GM23338 (cell line): ENCODE measurements at regions not wholly inside any gene's neighbourhood (a gene's known extent, or its start where the extent isn't known, plus 50 kb on each side); places are given as distances from the start of the nearest gene placed in this dataset.

ENCODE experiments used
- ATAC-seq: fragments of 200-7000 bp; cut with Tn5 transposase; 3 replicates; pipeline ENCODE4 v1.9.1; 2020
- DNase-seq: peaks from one replicate; pipeline ENCODE4 v3.0.0-alpha.2; 2015; ENCODE audit warnings: low spot score
- H2AFZ ChIP-seq: fragments of 200-600 bp; sonication (generic); 2 replicates; pipeline ENCODE4 v1.8.0; 2016; ENCODE audit warnings: antibody characterized with exemption, mild to moderate bottlenecking, moderate library complexity
- H3F3A ChIP-seq: fragments of 200-600 bp; sonication (generic); replicated peaks from 2 replicates; pipeline ENCODE4 v1.8.0; 2017; ENCODE audit warnings: antibody characterized with exemption, mixed run types, low read depth
- H3K27ac ChIP-seq: fragments of 200-600 bp; sonication (generic); 2 replicates; pipeline ENCODE4 v1.6.1; 2016; ENCODE audit warnings: low read depth
- H3K27me3 ChIP-seq: fragments of 200-600 bp; sonication (generic); 2 replicates; pipeline ENCODE4 v1.8.0; 2016; ENCODE audit warnings: mild to moderate bottlenecking, mixed run types, moderate library complexity; ENCODE audit not compliant: insufficient read depth
- H3K36me3 ChIP-seq: fragments of 200-600 bp; sonication (generic); 2 replicates; pipeline ENCODE4 v1.8.0; 2016; ENCODE audit warnings: mild to moderate bottlenecking; ENCODE audit not compliant: insufficient read depth
- H3K4me1 ChIP-seq: fragments of 200-600 bp; sonication (generic); 2 replicates; pipeline ENCODE4 v1.8.0; 2016; ENCODE audit warnings: mild to moderate bottlenecking, moderate library complexity; ENCODE audit not compliant: insufficient read depth
- H3K4me2 ChIP-seq: fragments of 200-600 bp; sonication (generic); 2 replicates; pipeline ENCODE4 v1.7.1; 2017; ENCODE audit warnings: mixed run types
- H3K4me3 ChIP-seq: fragments of 200-600 bp; sonication (generic); 2 replicates; pipeline ENCODE4 v1.6.1; 2016; ENCODE audit warnings: mixed run types
- H3K79me2 ChIP-seq: fragments of 200-600 bp; sonication (generic); replicated peaks from 2 replicates; pipeline ENCODE4 v1.8.0; 2017; ENCODE audit warnings: mild to moderate bottlenecking; ENCODE audit not compliant: insufficient read depth
- H3K9me2 ChIP-seq: fragments of 200-600 bp; sonication (generic); 2 replicates; pipeline ENCODE4 v1.8.0; 2017; ENCODE audit not compliant: insufficient read depth
- H4K20me1 ChIP-seq: fragments of 200-600 bp; sonication (generic); replicated peaks from 2 replicates; pipeline ENCODE4 v1.8.0; 2017; ENCODE audit warnings: mild to moderate bottlenecking; ENCODE audit not compliant: insufficient read depth
- H3K27ac Mint-ChIP-seq: 2 replicates; pipeline ENCODE4 v1.8.0; 2020; ENCODE audit warnings: inconsistent platforms, mild to moderate bottlenecking, moderate library complexity, mixed read lengths
- H3K27me3 Mint-ChIP-seq: 3 replicates; pipeline ENCODE4 v1.8.0; 2022; ENCODE audit warnings: low read depth, mild to moderate bottlenecking, moderate library complexity, mixed read lengths, inconsistent platforms; ENCODE audit not compliant: insufficient read depth, poor library complexity
- H3K36me3 Mint-ChIP-seq: 3 replicates; pipeline ENCODE4 v1.8.0; 2021; ENCODE audit warnings: low read depth, mild to moderate bottlenecking, inconsistent platforms, moderate library complexity, mixed read lengths
- H3K4me1 Mint-ChIP-seq: 3 replicates; pipeline ENCODE4 v1.8.0; 2020; ENCODE audit warnings: mild to moderate bottlenecking, inconsistent platforms, mixed read lengths
- H3K4me3 Mint-ChIP-seq: 3 replicates; pipeline ENCODE4 v1.8.0; 2021; ENCODE audit warnings: moderate library complexity, mild to moderate bottlenecking, inconsistent platforms, mixed read lengths
- H3K9me3 Mint-ChIP-seq: 3 replicates; pipeline ENCODE4 v1.8.0; 2020; ENCODE audit warnings: moderate library complexity, mild to moderate bottlenecking, inconsistent platforms, mixed read lengths
- CREB1 ChIP-seq: fragments of 250-450 bp; sonication (Bioruptor Pico); IDR thresholded peaks from 2 replicates; pipeline ENCODE4 v1.5.0; 2020; ENCODE audit warnings: low read depth, mild to moderate bottlenecking, moderate library complexity
- EZH2 ChIP-seq: fragments of 200-600 bp; sonication (generic); IDR thresholded peaks from one replicate; pipeline ENCODE4 v1.8.0; 2017; ENCODE audit warnings: antibody characterized with exemption, mild to moderate bottlenecking, low read depth; ENCODE audit not compliant: unreplicated experiment
- EZH2phosphoT487 ChIP-seq: fragments of 200-600 bp; sonication (generic); IDR thresholded peaks from one replicate; pipeline ENCODE4 v1.8.1; 2018; ENCODE audit warnings: antibody characterized with exemption; ENCODE audit not compliant: unreplicated experiment
- JUNB ChIP-seq: IDR thresholded peaks from one replicate; pipeline ENCODE4 v1.6.1; 2016; ENCODE audit warnings: antibody characterized with exemption; ENCODE audit not compliant: unreplicated experiment
- NANOG ChIP-seq: IDR thresholded peaks from 2 replicates; pipeline ENCODE4 v1.6.1; 2016; ENCODE audit warnings: antibody characterized with exemption, borderline replicate concordance
- POLR2AphosphoS5 ChIP-seq: IDR thresholded peaks from 2 replicates; pipeline ENCODE4 v1.6.1; 2016; ENCODE audit warnings: antibody characterized with exemption, low read depth
- STAT1 ChIP-seq: IDR thresholded peaks from one replicate; pipeline ENCODE4 v1.6.1; 2016; ENCODE audit warnings: antibody characterized with exemption; ENCODE audit not compliant: unreplicated experiment
- ZNF114 ChIP-seq: fragments of 250-450 bp; sonication (Bioruptor Pico); IDR thresholded peaks from 2 replicates; pipeline ENCODE4 v1.5.0; 2020; ENCODE audit warnings: mild to moderate bottlenecking, moderate library complexity
- ZNF331 ChIP-seq: fragments of 250-450 bp; sonication (Bioruptor Pico); IDR thresholded peaks from 2 replicates; pipeline ENCODE4 v1.5.0; 2020; ENCODE audit warnings: low read depth, mild to moderate bottlenecking, moderate library complexity
- TF ChIP-seq, protein P1 (sequence below): IDR thresholded peaks from one replicate; pipeline ENCODE4 v1.6.1; 2018; ENCODE audit warnings: antibody characterized with exemption; ENCODE audit not compliant: unreplicated experiment
- TF ChIP-seq, protein P2 (sequence below): fragments of 250-450 bp; sonication (Bioruptor Pico); IDR thresholded peaks from 2 replicates; pipeline ENCODE4 v1.5.0; 2020; ENCODE audit warnings: mild to moderate bottlenecking, moderate library complexity
- TF ChIP-seq, protein P3 (sequence below): IDR thresholded peaks from 2 replicates; pipeline ENCODE4 v1.6.1; 2016; ENCODE audit warnings: antibody characterized with exemption
- TF ChIP-seq, protein P4 (sequence below), 2 experiments: fragments of 200-600 bp in 1 of 2; sonication (generic) in 1 of 2; conservative IDR thresholded peaks; 2 replicates each; pipeline versions ENCODE4 v1.5.1 to v1.6.1; 2016 to 2017; ENCODE audit warnings: antibody characterized with exemption in 2 of 2, low read depth in 2 of 2, mild to moderate bottlenecking in 2 of 2, moderate library complexity in 1 of 2

DNA sequence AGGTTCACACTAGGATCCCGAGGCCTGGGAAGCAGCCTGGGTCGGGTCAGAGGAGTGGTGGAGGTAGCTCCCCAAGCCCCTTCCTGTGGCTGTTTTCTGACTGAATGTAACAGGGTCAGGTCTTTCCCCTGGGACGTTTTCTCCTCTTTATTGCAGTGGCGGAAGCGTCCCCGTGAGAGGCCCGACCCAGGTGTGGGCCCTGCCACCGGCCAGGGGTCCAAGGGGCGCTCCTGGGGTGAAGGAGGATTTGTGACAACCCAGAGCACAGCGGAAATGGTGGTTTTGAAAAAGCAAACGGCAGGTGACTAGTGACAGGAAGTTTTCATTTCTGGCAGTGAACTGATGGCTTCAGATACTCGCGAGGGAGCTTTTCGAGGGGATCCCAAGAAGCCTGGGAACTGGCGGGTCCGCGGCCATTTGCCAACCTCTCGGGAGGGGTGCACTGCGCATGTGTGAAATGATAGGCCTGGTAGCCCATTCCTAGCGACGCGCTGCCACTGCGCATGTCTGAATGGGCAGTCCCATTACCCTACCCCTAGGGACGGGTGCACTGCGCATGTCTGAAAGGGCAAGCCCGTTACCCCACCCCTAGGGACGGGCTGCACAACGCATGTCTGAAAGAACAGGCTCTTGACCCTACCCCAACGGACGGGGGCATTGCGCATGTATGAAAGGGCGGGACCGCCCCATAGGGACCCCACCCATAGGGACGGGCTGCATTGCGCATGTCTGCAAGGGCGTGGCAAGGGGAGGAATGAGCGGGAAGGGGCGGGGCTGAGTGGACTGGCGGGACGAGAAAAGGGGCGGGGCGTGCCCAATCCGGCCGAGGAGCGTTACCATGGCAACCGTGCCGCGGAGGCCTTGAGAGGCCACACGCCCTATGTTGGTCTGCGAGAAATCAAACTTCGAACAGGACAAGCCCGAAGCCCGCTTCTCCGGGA, 1747.9 kb downstream of the TP53TG3F start:
- no peaks in the 10 kb centered on the region for H4K20me1 ChIP-seq
- DNase-seq (no peak), ATAC-seq (no peak)
- H2AFZ ChIP-seq: no peak overlapping the region
- no peak overlapping the region for H3K4me2 ChIP-seq
- no peaks in the 10 kb centered on the region for H3K79me2 ChIP-seq
- Mint-ChIP-seq H3K9me3 (peaks cover 97% of the 10 kb centered on the region), H3K4me3 (no peak overlapping the region), H3K27me3 (peaks cover 6% of the 10 kb centered on the region), H3K27ac (no peak overlapping the region), H3K4me1 (no peaks in the 10 kb centered on the region), H3K36me3 (peaks cover 15% of the 10 kb centered on the region)
- H3K36me3 ChIP-seq: no peaks in the 10 kb centered on the region; the same call in 1 of the 2 replicates
- H3K4me3 ChIP-seq: no peak overlapping the region
- no peaks in the 10 kb centered on the region for H3K4me1 ChIP-seq
- no peaks in the 10 kb centered on the region for H3K27me3 ChIP-seq
- H3F3A ChIP-seq: no peaks in the 10 kb centered on the region
- no peaks in the 10 kb centered on the region for H3K9me2 ChIP-seq
- TF ChIP-seq STAT1 (no peak), ZNF114 (CRISPR knock-in tag) (no peak), CREB1 (no peak), ZNF331 (CRISPR knock-in tag) (no peak), NANOG (no peak), EZH2phosphoT487 (no peak), EZH2 (no peak), JUNB (no peak), POLR2AphosphoS5 (no peak)
- TF ChIP-seq, protein P1, sequence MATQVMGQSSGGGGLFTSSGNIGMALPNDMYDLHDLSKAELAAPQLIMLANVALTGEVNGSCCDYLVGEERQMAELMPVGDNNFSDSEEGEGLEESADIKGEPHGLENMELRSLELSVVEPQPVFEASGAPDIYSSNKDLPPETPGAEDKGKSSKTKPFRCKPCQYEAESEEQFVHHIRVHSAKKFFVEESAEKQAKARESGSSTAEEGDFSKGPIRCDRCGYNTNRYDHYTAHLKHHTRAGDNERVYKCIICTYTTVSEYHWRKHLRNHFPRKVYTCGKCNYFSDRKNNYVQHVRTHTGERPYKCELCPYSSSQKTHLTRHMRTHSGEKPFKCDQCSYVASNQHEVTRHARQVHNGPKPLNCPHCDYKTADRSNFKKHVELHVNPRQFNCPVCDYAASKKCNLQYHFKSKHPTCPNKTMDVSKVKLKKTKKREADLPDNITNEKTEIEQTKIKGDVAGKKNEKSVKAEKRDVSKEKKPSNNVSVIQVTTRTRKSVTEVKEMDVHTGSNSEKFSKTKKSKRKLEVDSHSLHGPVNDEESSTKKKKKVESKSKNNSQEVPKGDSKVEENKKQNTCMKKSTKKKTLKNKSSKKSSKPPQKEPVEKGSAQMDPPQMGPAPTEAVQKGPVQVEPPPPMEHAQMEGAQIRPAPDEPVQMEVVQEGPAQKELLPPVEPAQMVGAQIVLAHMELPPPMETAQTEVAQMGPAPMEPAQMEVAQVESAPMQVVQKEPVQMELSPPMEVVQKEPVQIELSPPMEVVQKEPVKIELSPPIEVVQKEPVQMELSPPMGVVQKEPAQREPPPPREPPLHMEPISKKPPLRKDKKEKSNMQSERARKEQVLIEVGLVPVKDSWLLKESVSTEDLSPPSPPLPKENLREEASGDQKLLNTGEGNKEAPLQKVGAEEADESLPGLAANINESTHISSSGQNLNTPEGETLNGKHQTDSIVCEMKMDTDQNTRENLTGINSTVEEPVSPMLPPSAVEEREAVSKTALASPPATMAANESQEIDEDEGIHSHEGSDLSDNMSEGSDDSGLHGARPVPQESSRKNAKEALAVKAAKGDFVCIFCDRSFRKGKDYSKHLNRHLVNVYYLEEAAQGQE: no peak
- TF ChIP-seq, protein P2, sequence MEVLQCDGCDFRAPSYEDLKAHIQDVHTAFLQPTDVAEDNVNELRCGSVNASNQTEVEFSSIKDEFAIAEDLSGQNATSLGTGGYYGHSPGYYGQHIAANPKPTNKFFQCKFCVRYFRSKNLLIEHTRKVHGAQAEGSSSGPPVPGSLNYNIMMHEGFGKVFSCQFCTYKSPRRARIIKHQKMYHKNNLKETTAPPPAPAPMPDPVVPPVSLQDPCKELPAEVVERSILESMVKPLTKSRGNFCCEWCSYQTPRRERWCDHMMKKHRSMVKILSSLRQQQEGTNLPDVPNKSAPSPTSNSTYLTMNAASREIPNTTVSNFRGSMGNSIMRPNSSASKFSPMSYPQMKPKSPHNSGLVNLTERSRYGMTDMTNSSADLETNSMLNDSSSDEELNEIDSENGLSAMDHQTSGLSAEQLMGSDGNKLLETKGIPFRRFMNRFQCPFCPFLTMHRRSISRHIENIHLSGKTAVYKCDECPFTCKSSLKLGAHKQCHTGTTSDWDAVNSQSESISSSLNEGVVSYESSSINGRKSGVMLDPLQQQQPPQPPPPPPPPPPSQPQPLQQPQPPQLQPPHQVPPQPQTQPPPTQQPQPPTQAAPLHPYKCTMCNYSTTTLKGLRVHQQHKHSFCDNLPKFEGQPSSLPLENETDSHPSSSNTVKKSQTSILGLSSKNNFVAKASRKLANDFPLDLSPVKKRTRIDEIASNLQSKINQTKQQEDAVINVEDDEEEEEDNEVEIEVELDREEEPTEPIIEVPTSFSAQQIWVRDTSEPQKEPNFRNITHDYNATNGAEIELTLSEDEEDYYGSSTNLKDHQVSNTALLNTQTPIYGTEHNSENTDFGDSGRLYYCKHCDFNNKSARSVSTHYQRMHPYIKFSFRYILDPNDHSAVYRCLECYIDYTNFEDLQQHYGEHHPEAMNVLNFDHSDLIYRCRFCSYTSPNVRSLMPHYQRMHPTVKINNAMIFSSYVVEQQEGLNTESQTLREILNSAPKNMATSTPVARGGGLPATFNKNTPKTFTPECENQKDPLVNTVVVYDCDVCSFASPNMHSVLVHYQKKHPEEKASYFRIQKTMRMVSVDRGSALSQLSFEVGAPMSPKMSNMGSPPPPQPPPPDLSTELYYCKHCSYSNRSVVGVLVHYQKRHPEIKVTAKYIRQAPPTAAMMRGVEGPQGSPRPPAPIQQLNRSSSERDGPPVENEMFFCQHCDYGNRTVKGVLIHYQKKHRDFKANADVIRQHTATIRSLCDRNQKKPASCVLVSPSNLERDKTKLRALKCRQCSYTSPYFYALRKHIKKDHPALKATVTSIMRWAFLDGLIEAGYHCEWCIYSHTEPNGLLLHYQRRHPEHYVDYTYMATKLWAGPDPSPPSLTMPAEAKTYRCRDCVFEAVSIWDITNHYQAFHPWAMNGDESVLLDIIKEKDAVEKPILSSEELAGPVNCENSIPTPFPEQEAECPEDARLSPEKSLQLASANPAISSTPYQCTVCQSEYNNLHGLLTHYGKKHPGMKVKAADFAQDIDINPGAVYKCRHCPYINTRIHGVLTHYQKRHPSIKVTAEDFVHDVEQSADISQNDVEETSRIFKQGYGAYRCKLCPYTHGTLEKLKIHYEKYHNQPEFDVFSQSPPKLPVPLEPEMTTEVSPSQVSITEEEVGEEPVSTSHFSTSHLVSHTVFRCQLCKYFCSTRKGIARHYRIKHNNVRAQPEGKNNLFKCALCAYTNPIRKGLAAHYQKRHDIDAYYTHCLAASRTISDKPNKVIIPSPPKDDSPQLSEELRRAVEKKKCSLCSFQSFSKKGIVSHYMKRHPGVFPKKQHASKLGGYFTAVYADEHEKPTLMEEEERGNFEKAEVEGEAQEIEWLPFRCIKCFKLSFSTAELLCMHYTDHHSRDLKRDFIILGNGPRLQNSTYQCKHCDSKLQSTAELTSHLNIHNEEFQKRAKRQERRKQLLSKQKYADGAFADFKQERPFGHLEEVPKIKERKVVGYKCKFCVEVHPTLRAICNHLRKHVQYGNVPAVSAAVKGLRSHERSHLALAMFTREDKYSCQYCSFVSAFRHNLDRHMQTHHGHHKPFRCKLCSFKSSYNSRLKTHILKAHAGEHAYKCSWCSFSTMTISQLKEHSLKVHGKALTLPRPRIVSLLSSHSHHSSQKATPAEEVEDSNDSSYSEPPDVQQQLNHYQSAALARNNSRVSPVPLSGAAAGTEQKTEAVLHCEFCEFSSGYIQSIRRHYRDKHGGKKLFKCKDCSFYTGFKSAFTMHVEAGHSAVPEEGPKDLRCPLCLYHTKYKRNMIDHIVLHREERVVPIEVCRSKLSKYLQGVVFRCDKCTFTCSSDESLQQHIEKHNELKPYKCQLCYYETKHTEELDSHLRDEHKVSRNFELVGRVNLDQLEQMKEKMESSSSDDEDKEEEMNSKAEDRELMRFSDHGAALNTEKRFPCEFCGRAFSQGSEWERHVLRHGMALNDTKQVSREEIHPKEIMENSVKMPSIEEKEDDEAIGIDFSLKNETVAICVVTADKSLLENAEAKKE (CRISPR knock-in tag): no peak
- TF ChIP-seq, protein P3, sequence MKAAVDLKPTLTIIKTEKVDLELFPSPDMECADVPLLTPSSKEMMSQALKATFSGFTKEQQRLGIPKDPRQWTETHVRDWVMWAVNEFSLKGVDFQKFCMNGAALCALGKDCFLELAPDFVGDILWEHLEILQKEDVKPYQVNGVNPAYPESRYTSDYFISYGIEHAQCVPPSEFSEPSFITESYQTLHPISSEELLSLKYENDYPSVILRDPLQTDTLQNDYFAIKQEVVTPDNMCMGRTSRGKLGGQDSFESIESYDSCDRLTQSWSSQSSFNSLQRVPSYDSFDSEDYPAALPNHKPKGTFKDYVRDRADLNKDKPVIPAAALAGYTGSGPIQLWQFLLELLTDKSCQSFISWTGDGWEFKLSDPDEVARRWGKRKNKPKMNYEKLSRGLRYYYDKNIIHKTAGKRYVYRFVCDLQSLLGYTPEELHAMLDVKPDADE: no peak
- TF ChIP-seq, protein P4, sequence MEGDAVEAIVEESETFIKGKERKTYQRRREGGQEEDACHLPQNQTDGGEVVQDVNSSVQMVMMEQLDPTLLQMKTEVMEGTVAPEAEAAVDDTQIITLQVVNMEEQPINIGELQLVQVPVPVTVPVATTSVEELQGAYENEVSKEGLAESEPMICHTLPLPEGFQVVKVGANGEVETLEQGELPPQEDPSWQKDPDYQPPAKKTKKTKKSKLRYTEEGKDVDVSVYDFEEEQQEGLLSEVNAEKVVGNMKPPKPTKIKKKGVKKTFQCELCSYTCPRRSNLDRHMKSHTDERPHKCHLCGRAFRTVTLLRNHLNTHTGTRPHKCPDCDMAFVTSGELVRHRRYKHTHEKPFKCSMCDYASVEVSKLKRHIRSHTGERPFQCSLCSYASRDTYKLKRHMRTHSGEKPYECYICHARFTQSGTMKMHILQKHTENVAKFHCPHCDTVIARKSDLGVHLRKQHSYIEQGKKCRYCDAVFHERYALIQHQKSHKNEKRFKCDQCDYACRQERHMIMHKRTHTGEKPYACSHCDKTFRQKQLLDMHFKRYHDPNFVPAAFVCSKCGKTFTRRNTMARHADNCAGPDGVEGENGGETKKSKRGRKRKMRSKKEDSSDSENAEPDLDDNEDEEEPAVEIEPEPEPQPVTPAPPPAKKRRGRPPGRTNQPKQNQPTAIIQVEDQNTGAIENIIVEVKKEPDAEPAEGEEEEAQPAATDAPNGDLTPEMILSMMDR (conservative IDR thresholded peaks at IDR 0.05; ENCODE audit: low read depth in 2 of 2): no peak
- no peak overlapping the region for H3K27ac ChIP-seq
